GM12874 (cell line): ENCODE measurements at regions not wholly inside any gene's neighbourhood (a gene's known extent, or its start where the extent isn't known, plus 50 kb on each side); places are given as distances from the start of the nearest gene placed in this dataset.

Source experiments
- CTCF ChIP-seq: IDR thresholded peaks from 2 replicates; pipeline ENCODE4 v1.5.1; 2011; ENCODE audit warnings: low read depth, mild to moderate bottlenecking, control low read depth, low read length, moderate library complexity; ENCODE audit not compliant: insufficient read depth

GRCh38 chr13:65943024-65943423, 1287.1 kb downstream of the PCDH9 start:
- no peak for TF ChIP-seq CTCF

DNA sequence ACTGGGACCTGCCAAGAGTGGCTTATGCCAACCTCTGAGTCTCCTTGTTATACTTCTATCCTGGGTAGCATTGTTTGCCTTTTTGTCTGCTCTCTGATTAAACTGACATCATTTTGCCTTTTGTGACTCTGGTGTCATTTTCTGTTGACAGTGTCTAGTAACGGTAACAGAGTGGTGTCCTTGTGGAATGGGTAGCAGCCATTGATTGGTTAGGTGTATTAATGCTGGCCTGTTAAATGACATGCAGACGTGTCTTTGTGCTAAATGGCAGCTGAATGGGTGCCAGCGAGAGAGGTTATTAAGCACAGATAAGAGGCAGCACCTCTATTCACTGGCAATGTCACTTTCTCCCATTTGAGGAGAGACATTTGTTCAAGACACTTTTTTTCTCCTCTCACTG, 1289.4 kb downstream of the PCDH9 start:
- TF ChIP-seq CTCF: no peak

DNA sequence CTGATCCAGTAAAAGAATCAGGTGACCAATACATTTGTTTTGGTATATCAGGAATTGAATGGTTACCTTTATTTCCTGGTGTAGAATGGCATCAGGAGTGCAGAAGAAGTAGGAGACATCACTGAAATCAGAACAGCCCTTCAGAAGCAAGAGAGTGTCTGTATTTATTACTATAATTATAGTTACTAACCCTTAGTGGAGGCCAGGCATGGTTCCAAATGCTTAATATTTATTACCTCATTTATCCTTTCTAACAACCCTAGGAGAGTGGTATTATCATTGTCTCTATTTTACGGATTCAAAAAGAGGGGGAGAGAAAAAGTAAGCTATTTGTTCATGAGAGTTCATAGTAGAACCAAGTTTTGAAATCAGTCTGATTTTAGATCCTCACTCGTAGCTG, 1292.9 kb downstream of the PCDH9 start:
- no peak for TF ChIP-seq CTCF

DNA sequence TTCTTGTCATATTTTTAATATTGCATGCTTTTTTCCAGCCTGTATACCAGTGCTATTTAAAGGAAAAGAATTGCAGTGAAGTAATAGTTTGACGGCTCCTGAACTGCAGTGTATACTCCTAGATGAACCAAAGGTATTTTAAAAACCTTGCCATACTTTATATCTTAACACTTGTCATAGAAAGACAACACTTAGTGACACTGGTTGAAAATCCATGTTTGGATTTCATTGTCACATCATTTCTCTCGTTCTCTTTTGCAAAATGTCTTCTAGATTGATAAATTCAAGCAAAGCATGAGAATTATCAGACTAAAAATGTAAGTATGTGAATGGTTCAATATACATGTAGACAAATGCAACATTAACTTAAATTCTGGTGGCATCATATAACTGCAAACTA, 1293.9 kb downstream of the PCDH9 start:
- no peak for TF ChIP-seq CTCF

DNA sequence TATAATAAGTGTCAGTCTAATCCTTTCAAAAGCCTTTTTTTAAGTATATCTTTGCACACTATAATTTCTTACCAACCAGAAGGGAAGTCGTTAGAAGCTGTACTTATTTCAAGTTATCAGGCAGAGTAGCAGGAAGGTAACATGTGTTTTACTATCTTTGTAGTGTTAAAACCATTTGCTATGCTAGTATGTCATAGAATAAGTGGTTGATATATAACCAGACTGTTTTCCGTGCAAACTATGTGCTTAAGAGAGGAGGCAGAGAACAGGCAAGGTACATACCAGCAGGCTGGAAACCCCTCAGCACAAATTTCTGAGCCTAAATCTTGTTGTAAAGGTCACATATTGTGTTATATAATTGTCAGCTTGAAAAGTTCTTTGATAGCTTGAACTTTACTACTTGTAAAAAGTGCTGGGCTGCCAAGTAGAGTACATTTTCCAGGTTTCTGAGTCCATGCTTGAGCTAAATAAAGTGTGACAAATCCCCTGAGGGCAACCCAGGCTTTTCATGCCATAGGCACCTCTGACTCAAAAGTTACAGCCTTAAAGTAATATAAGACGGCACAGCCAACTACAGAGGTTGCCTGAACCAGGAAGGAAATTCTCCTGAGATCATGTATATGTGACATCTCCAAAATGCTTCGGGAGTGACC, 1297.4 kb downstream of the PCDH9 start:
- no peak for TF ChIP-seq CTCF

- TF ChIP-seq CTCF: no peak
Measured at GRCh38 chr13:65932013-65932412, 1298.1 kb downstream of the PCDH9 start.

GRCh38 chr13:65929436-65929835, 1300.7 kb downstream of the PCDH9 start:
- TF ChIP-seq CTCF: no peak
